ENCODE measurements at regions not wholly inside any gene's neighbourhood (a gene's known extent, or its start where the extent isn't known, plus 50 kb on each side); places are given as distances from the start of the nearest gene placed in this dataset.

DNA sequence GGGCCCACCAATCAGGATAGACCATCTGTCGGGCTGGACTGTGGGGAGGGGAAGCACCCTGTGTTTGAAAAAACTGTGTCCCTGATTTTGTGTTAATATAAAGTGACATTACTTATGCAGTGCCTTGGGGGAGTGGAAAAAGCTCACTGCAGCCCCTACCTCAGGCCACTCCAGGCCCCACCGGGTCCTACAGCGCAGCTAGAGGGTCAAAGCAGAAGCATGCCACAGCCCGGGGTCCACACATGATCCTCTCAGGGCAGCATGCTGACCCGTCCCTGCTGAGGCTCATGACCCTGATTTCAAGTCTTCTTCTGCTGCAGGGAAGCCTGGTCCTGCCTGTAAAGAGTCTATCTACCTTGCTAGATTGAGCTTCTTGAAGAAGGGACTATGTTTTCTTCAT is 133.0 kb upstream of the PLCB4 start:
- DNase-seq (ENCODE audit: low read depth), result no peak
- in situ Hi-C loops (cut with HindIII; ENCODE audit: low pct_unique_long_range_greater_than_20kb, low sequenced_read_pairs), result no loop called here

DNA sequence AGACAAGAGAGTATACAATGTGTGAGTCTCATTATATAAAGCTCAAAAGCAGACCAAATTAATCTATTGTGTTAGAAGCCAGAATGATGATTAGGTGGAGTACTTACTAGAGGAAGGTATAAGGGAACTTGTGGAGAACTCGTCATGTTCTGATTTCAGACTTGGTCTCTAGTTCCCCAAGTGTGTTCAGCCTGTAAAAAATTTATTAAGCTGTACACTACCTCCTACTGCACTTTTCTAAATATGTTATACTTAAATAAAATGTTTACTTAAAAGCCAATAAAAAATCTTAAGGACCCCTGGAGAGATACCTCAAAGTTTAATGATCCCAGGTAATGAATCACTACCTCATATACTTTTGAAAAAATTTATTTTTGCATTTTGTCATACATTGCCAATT is 130.4 kb upstream of the PLCB4 start:
- no peak for DNase-seq (ENCODE audit: low read depth)
- in situ Hi-C loops (cut with HindIII; ENCODE audit: low pct_unique_long_range_greater_than_20kb, low sequenced_read_pairs), result no loop called here

DNA sequence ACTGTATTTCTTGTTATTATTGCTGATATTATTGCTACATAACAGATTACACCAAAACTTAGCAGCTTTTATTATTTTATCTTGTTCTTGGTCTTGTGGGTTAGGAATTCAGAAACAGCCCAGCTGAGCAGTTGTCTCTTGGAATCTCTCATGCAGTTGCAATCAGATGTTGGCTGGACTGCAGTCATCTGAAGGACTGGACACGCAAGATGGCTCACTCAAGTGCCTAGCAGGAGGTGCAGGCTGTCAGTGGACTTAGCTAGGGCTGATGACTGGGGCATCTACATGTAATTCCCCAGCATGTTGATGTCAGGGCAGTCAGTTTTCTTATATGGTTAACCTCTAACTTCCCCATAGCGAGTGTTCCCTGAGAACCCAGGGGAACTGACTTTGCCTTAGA is 128.6 kb upstream of the PLCB4 start:
- in situ Hi-C loops (cut with HindIII; ENCODE audit: low pct_unique_long_range_greater_than_20kb, low sequenced_read_pairs), result no loop called here
- no peak for DNase-seq (ENCODE audit: low read depth)

DNA sequence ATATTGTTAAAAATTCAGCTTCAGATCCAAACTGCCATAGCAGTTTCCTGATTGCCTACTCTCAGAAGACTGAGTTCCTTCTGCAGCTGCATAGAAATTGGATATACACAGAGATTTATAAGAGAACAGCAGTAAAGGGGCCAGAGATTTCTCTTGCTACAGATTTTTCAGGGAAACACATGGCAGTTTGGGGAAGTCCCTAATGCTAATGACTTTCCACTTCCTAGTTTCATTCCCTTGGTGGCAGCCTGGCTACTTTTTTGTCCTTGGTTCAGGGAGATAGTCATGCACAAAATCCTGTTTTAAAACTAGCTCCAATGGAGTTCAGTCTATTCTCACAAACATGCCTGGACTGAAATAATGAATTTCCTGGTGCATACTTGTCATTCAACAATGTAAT is 125.3 kb upstream of the PLCB4 start:
- peak; percentile 14 for DNase-seq (ENCODE audit: low read depth)
- in situ Hi-C loops (cut with HindIII; ENCODE audit: low pct_unique_long_range_greater_than_20kb, low sequenced_read_pairs), result no loop called here

DNA sequence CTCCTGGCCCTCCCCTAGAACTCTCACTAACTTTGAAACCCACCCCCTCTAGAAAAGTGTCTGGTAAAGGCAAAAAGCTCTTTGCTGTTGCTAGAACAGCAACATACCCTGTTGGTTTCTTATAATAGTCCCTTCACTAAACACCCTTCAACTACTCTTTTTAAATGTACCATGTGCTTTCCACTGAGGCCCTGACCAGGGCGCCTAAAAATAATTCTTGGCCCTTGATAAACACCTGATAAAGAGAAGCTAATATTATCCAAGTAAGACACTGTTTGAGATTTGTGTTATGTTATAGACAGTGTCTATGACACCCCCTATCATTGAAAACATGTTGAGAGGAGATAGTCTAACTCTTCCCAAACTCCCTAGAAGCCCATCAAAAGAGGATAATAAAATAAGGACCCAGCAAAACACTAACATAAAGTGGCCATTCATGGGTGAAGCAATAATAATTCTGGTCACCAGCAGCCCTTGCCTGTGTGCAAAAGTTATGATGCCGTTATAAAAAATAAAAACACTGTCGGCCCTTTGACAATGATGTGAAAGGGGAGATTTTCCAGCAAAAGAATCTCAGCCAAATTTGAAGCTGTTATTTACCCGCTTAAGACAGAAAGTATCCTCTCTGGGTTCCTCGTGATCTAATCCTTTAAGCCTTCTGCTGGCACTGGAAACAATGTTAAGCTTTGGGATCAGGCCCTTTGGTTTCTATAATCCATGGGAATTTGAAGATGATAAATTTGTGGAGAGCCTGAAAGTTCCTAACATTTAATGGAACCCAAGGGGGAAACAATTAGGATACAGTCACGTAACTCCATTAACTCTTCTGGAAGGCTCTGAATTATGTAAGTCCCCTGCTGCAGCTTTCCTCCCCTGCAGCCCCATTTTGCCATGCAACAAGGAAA is 122.6 kb upstream of the PLCB4 start:
- no peak for DNase-seq (ENCODE audit: low read depth)
- in situ Hi-C loops (cut with HindIII; ENCODE audit: low pct_unique_long_range_greater_than_20kb, low sequenced_read_pairs), result no loop called here

DNA sequence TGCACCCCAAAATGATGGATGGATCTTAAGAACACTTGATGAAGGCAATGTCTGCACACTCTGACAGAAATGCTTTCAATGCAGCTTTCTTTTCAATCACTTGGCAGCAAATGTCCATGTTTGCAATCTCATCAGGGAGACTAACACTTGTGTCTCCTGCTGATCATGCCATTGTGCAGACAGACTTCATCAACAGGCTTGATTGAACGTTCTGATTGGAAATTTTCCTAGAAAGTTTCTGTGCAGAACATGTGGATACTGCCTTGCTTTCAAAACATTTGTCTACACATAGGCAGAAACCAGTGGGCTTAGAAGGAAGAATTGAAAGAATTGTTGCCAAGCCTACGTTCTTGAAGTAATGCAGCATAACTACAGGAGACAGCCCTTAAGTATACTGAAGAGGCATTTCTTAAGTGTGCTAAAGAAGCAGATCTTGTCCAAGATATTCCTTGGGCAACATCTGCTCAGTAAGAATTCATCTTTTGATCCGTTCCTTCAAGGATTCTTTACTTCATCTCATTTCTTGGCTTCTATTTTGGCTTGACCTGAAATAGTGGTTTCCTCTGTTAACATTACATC is 120.4 kb upstream of the PLCB4 start:
- in situ Hi-C loops (cut with HindIII; ENCODE audit: low pct_unique_long_range_greater_than_20kb, low sequenced_read_pairs), result no loop called here
- DNase-seq (ENCODE audit: low read depth), result no peak

DNA sequence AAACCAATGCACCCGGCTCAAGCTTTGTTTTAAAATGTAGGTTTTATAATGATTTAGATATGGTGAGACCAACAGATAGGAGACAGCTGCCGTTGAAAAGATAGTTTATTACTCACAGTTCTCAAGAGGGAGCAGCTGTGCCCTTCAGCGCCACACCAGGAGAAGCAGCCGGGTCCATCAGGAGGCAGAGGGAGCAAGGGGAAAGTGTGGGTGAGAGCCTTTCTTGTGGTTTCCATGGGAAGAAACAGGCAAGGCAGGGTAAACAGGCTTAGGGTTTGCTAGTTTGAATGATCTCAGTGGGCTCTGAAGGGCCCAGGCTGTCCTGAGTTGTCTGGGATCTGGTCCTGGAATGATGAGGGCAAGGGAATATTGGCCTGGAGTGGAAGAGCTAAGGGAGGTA is 117.7 kb upstream of the PLCB4 start:
- no peak for DNase-seq (ENCODE audit: low read depth)
- in situ Hi-C loops (cut with HindIII; ENCODE audit: low pct_unique_long_range_greater_than_20kb, low sequenced_read_pairs), result no loop called here

DNA sequence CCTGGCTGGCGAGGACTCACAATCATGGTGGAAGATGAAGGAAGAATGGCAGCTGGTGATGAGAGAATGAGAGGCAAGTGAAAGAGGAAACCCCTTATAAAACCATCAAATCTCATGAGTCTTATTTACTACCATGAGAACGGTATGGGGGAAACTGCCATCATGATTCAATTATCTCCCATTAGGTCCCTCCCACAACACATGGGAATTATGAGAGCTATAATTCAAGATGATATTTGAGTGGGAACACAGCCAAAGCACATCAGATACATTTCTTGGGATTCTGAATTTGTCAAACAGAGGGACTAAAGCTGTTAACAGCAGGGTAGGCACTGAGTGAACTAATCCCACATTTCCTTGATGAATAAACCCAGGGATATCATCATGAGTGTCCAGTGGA is 116.2 kb upstream of the PLCB4 start:
- in situ Hi-C loops (cut with HindIII; ENCODE audit: low pct_unique_long_range_greater_than_20kb, low sequenced_read_pairs), result no loop called here
- DNase-seq (ENCODE audit: low read depth), result no peak

DNA sequence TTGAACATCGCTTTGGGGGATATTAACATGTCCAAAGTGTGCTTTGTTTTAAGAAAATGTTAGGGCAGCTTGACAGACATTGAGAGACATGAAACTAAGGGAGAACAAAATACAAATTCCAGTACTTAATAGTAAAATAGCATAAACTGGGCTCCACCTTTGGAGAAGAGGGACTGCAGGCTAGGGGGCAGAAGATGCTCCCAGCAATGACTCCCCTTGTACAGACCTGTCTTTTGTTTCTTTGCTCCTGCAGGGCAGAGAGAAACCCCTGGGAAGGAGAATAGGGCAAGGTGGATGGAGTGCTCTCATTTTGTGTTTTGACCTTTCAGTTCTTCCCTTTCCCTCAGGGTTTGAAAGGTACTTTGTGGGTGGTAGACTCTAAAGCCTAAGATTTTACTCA is 115.6 kb upstream of the PLCB4 start:
- no peak for DNase-seq (ENCODE audit: low read depth)
- in situ Hi-C loops (cut with HindIII; ENCODE audit: low pct_unique_long_range_greater_than_20kb, low sequenced_read_pairs), result no loop called here

DNA sequence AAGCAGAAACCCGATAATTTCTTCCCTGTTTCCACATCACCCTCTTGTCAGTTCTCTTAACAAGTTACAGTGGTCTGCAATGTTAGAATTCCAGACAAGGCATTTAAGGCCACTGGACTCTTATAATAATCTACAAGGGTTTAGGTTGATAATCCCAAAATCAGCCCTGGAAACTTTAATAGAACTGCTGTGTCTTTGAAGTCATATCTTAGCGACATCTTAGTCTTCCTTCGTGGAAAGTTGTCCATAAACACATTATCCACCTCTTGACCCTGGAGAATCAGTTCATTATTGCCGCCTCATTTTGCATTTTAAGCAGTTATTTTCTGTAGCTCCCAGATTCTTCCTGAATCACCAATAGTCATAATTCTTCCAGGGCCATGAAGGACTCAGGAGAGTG is 108.6 kb upstream of the PLCB4 start:
- in situ Hi-C loops (cut with HindIII; ENCODE audit: low pct_unique_long_range_greater_than_20kb, low sequenced_read_pairs), result no loop called here
- no peak for DNase-seq (ENCODE audit: low read depth)

DNA sequence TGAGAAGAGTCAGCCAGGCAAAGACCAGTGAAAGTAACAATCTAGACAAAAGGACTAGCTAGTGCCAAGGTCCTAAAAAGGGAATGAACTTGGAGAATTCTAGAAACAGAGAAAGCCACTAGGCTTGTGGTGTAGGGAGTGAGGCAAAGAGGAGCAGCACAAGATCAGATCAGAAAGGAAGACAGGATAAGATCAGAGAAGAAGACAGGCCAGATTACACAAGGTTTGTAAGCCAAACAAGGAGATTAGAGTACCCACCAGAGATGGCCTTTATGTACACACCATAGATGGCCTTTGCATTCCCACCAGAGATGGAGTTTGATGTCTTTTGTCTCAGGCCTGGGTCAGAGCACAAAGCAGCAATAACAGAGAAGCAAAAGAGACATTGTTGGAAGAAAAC is 105.6 kb upstream of the PLCB4 start:
- in situ Hi-C loops (cut with HindIII; ENCODE audit: low pct_unique_long_range_greater_than_20kb, low sequenced_read_pairs), result no loop called here
- DNase-seq (ENCODE audit: low read depth), result no peak

DNA sequence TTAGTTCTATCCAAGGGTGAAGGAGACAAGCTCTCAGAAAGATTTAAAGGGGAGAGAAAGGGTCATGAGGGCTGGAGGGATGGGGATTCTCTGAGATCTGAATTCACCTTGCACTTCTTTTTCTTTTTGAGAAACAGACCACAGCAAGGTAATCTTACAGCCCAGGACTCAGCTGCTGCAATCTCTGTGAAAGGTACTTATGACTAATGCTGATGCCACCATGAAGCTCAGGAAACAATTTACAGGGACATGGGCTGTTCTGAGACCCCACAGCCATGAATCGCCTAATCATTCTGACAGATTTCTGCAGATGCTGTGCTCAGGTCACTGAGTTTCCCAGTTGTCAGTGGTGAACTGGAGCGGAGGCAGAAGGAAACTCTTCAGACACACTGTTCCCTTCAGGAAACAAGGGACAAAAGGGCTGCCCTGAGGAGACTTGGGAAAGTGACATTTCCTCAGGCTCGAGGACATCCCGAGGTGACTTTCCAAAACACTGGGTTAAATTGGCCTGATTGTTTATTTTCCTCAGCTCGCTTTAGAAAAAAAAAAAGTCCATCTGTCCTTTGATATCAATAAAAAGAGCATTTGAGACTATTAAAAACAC is 103.8 kb upstream of the PLCB4 start:
- no peak for DNase-seq (ENCODE audit: low read depth)
- in situ Hi-C loops (cut with HindIII; ENCODE audit: low pct_unique_long_range_greater_than_20kb, low sequenced_read_pairs), result no loop called here

DNA sequence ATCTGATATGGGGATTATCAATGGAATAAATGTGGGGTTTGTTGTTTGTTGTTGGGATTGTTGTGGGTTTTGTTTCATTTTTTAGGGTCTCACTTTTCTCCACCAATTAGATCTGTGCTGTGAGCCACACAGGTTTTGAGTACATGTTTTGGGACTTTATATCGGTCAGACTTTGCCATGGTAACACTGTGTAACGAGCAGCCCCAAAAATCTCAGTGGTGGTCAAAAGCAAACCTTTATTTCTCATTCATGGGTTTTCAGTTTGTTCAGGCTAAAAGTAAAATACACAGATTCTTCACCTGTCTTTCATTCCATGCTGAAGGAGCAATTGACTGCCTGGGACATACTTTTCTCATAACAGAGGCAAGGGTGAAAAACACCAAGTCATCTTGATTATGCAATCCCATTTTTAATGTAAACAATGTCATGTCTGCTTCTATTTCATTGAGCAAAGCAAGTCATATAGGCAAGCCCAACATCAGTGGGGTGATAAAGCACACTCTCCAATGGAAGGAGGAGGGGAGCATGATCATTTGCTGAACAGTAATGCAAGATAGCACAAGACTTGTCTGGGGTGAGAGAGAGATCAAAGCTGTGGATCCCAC is 101.1 kb upstream of the PLCB4 start:
- in situ Hi-C loops (cut with HindIII; ENCODE audit: low pct_unique_long_range_greater_than_20kb, low sequenced_read_pairs), result no loop called here
- no peak for DNase-seq (ENCODE audit: low read depth)

DNA sequence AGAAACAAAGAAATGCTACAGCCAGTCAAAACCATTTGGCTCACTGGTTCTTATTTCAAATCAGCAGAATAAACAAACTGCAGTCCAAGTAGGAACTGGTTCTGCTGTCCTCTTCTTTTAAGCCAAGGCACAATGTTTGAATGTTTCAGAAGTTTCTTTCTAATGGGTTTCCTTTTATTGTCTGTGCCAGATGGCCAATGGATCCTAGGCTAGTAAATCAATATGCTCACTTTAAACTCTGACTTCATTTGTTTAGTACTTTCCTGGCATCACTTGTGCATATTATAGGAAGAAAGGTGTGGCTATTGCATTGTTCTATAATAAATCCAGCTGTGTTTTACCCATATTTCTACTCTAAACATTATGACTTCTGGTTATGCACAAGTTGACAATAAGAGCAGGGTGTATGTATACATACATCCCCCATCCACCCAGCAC is 99.7 kb upstream of the PLCB4 start:
- in situ Hi-C loops (cut with HindIII; ENCODE audit: low pct_unique_long_range_greater_than_20kb, low sequenced_read_pairs), result no loop called here

DNA sequence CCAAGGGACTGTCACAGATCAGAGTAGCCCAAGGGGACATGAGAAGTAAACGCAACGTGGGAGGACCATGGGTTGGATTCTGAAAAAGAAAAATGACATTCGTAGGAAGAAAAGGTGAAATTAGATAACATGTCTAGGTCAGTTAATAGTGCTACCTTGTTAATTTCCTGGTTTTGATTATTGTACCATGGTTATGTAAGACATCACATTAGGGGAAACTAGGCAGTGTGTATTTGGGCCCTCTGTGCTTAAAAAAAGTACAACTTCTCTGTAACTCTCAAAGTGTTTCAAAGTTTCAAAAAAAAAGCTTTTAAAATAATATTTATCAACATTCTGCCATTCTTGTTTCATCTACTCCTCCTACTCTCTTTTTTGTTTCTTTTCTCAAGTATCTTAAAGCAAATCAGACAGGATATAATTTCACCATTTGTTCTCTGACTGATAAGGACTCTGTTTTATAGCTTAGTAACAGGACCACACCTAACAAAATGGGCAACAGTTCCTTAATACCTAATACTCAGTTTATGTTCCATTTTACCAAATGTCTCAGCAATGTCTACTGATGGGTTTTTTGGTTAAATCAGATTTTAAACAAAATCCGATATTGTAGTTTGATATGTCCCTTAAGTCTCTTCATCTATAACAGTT is 97.1 kb upstream of the PLCB4 start:
- in situ Hi-C loops (cut with HindIII; ENCODE audit: low pct_unique_long_range_greater_than_20kb, low sequenced_read_pairs), result no loop called here
- no peak for DNase-seq (ENCODE audit: low read depth)

More for the DNA sequence above, 99.7 kb upstream of the PLCB4 start:
- no peak for DNase-seq (ENCODE audit: low read depth)

DNA sequence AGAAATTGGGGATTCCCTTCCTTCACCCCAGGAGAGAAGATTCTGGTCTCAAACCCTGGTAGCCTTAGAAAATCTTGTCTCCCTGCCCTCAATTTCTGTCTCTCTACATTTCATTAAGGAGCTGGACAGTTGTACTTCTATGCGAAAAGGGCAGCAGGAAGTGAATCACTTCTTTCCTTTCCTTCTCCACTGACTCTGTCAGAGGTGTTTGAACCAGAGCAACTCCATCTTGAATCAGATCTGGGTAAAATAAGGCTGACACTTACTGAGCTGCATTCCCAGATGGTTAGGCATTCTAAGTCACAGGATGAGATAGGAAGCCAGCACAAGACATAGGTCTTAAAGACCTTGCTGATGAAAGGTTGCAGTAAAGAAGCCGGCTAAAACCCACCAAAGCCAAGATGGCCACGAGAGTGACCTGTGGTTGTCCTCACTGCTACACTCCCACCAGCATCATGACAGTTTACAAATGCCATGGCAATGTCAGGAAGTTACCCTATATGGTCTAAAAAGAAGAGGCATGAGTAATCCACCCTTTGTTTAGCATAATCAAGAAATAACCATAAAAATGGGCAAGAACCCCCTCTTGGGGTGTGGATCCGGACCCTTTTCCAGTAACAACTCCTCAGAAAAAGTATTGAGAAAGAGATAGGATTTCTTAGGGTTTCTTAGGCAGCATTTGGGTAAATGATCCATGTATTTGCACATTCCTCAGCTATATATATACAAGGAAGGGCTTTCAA is 95.8 kb upstream of the PLCB4 start:
- in situ Hi-C loops (cut with HindIII; ENCODE audit: low pct_unique_long_range_greater_than_20kb, low sequenced_read_pairs), result no loop called here
- no peak for DNase-seq (ENCODE audit: low read depth)

DNA sequence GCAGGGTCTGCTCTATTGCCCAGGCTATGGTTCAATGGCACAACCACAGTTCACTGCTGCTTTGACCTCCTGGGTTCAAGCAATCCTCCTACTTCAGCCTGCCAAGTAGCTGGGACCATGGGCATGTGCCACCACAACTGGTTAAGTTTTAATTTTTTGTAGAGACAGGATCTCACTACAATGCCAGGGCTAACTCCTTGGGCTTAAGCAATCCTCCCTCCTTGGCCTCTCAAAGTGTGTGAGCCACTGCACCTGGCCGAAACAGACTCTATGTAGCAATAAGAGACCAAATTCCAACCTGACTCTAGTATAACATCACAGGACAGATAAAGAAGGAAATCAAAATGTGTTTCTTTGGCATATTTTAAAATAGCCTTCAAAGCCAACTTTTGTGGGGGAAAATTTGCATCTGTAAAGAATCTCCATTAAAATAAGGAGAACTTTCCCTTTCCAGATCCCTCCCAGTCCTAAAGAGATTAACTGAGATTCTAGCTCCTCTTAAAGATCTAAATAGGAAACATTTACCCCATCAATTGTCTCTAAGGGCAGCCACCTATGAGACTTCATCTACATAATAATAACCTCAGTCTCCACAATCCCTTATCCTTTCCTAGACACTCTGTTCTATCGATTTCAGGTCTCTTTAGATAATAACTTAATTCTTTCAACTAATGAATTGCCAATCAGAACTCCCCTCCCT is 94.7 kb upstream of the PLCB4 start:
- DNase-seq (ENCODE audit: low read depth), result no peak
- in situ Hi-C loops (cut with HindIII; ENCODE audit: low pct_unique_long_range_greater_than_20kb, low sequenced_read_pairs), result no loop called here

DNA sequence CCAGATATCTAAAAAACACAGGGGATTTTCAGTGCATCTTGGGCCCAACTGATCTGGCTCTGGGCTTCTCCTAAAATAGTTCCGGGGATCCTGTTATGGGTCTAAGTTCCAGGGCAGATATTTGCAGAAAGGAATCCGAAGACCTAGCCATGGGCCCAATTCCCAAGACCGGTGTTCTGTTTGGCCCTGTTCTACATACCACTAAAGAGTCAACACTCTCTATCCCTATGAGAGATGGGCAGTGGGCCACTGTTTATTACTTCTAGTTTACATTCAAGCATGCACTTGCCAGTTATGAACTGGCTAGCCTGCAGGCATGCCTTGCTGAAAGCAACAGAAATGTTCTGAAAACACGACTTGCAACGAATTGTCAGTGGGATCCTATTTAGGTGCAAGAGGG is 87.4 kb upstream of the PLCB4 start:
- in situ Hi-C loops (cut with HindIII; ENCODE audit: low pct_unique_long_range_greater_than_20kb, low sequenced_read_pairs), result no loop called here
- no peak for DNase-seq (ENCODE audit: low read depth)
